Mammary epithelial cell (primary cell): ENCODE measurements at regions not wholly inside any gene's neighbourhood (a gene's known extent, or its start where the extent isn't known, plus 50 kb on each side); places are given as distances from the start of the nearest gene placed in this dataset.
"Not testable (repeated sequence)": the region's sequence is repeated elsewhere in the genome, so short reads cannot be mapped to it uniquely, and the experiment has no call there.

Experiments used
- EZH2 ChIP-seq: IDR thresholded peaks from 2 replicates; pipeline ENCODE4 v1.6.1; 2012; ENCODE audit warnings: low read length, inconsistent platforms, borderline replicate concordance
- TF ChIP-seq, protein P1 (sequence below), 2 donors: IDR thresholded peaks in 1 of 2; conservative IDR thresholded peaks in 1 of 2; 2 replicates each; pipeline ENCODE4 v1.5.1; 2011 to 2012; ENCODE audit warnings: inconsistent platforms in 2 of 2, low read length in 2 of 2, mild to moderate bottlenecking in 2 of 2, control low read depth in 1 of 2, low read depth in 1 of 2; ENCODE audit not compliant: insufficient read depth in 1 of 2; ENCODE audit errors: extremely low read depth in 1 of 2

DNA sequence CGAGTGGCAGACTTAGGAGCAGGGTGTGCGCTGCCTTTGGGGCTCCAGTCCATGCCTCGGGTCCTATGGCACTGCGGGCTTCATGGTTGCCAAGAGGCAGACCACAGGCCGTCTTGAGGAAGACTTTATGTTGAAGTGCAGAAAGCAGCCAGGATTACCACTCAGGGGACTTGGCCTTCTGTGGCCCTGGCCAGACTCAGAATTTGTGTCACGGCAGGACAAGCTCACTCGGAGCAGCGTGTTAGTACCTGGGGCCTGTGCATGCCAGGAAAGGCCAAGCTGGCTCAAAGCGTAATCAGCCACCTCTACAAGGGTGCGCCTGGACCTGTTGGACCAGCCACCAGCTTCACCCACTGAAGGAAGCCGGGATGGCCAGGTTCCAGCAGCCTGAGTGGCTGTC lies 68.0 kb downstream of the POTEE start:
- TF ChIP-seq, protein P1, sequence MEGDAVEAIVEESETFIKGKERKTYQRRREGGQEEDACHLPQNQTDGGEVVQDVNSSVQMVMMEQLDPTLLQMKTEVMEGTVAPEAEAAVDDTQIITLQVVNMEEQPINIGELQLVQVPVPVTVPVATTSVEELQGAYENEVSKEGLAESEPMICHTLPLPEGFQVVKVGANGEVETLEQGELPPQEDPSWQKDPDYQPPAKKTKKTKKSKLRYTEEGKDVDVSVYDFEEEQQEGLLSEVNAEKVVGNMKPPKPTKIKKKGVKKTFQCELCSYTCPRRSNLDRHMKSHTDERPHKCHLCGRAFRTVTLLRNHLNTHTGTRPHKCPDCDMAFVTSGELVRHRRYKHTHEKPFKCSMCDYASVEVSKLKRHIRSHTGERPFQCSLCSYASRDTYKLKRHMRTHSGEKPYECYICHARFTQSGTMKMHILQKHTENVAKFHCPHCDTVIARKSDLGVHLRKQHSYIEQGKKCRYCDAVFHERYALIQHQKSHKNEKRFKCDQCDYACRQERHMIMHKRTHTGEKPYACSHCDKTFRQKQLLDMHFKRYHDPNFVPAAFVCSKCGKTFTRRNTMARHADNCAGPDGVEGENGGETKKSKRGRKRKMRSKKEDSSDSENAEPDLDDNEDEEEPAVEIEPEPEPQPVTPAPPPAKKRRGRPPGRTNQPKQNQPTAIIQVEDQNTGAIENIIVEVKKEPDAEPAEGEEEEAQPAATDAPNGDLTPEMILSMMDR (conservative IDR thresholded peaks at IDR 0.05 in 1 of 2, IDR thresholded peaks at IDR 0.05 in 1 of 2; ENCODE audit: extremely low read depth in 1 of 2, insufficient read depth in 1 of 2, low read depth in 1 of 2, low read length in 2 of 2) = not testable (repeated sequence)
- TF ChIP-seq EZH2 = not testable (repeated sequence)
